GM21367 (cell line): ENCODE measurements at regions not wholly inside any gene's neighbourhood (a gene's known extent, or its start where the extent isn't known, plus 50 kb on each side); places are given as distances from the start of the nearest gene placed in this dataset.

ENCODE experiments used
- ATAC-seq: cut with Tn5 transposase; IDR thresholded peaks from one replicate; pipeline ENCODE4 v1.9.1; 2021; ENCODE audit not compliant: unreplicated experiment

GRCh38 chrX:39519566-39520301 is 578.0 kb downstream of the BCOR start:
- ATAC-seq, result no peak

- ATAC-seq, result no peak
Measured at GRCh38 chrX:39525758-39526157, 572.0 kb downstream of the BCOR start.

- no peak for ATAC-seq
Measured at GRCh38 chrX:39527025-39527424, 570.7 kb downstream of the BCOR start.

GRCh38 chrX:39528161-39528916 is 569.4 kb downstream of the BCOR start:
- ATAC-seq, result no peak

GRCh38 chrX:39532761-39533160 is 565.0 kb downstream of the BCOR start:
- ATAC-seq, result no peak

- no peak for ATAC-seq
Measured at GRCh38 chrX:39534949-39535348, 562.8 kb downstream of the BCOR start.

- no peak for ATAC-seq
Measured at GRCh38 chrX:39536211-39536610, 561.5 kb downstream of the BCOR start.

GRCh38 chrX:39541881-39542280 is 555.9 kb downstream of the BCOR start:
- ATAC-seq, result no peak

- ATAC-seq, result no peak
Measured at GRCh38 chrX:39542316-39542715, 555.4 kb downstream of the BCOR start.

- no peak for ATAC-seq
Measured at GRCh38 chrX:39550795-39551361, 546.9 kb downstream of the BCOR start.

- ATAC-seq, result no peak
Measured at GRCh38 chrX:39551762-39552161, 546.0 kb downstream of the BCOR start.

- no peak for ATAC-seq
Measured at GRCh38 chrX:39555431-39555830, 542.3 kb downstream of the BCOR start.

GRCh38 chrX:39556056-39556455 is 541.7 kb downstream of the BCOR start:
- no peak for ATAC-seq

GRCh38 chrX:39559229-39559628 is 538.5 kb downstream of the BCOR start:
- ATAC-seq, result no peak

- ATAC-seq, result no peak
Measured at GRCh38 chrX:39560271-39560670, 537.5 kb downstream of the BCOR start.

GRCh38 chrX:39563178-39563577 is 534.6 kb downstream of the BCOR start:
- no peak for ATAC-seq

- no peak for ATAC-seq
Measured at GRCh38 chrX:39564751-39565150, 533.0 kb downstream of the BCOR start.

- no peak for ATAC-seq
Measured at GRCh38 chrX:39574178-39574577, 523.6 kb downstream of the BCOR start.

- ATAC-seq, result no peak
Measured at GRCh38 chrX:39576041-39576872, 521.5 kb downstream of the BCOR start.

- ATAC-seq, result no peak
Measured at GRCh38 chrX:39577206-39577984, 520.4 kb downstream of the BCOR start.
